ENCODE measurements at regions not wholly inside any gene's neighbourhood (a gene's known extent, or its start where the extent isn't known, plus 50 kb on each side); places are given as distances from the start of the nearest gene placed in this dataset.

DNA sequence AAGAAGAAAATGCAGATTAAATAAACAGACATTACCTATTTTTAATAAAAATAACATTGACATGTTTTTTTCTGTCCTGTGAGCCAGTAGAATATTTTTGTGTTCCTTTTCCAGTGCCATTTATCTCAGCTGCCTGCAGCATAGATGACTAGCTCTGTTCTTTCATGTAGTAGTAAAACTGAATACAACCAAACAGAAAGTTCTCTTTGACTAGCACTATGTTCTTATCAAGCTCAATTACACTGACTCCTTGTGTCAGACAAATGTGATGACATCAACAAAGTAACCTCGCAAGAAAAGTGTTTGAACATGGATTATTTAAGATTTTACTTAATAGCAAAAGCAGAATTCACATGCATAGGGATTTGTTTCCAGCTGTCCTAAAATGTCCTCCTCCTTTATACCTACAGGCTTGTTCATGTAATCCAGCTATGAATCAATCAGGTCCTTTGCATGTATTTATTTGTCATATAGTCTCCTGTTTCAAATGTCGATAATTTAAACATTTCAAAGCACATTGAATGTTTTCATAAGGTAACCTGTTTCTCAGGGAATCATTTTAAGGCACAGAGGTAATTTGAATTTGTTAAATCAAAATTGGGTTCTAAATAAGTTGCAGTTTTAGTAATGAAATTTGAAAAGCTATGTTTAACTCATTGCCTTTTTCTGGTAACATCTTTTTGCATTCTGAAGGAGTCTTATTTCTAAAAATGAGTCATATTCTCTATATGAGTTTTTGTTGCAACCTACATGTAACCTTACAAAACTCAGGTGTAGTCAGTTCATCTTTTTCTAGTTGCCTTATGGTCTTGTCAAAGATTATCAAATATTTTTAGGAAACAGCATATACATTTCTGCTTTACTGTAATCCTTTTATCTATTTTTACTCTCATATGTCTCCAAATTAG is 215.3 kb upstream of the GULP1 start:
- no peak for DNase-seq

DNA sequence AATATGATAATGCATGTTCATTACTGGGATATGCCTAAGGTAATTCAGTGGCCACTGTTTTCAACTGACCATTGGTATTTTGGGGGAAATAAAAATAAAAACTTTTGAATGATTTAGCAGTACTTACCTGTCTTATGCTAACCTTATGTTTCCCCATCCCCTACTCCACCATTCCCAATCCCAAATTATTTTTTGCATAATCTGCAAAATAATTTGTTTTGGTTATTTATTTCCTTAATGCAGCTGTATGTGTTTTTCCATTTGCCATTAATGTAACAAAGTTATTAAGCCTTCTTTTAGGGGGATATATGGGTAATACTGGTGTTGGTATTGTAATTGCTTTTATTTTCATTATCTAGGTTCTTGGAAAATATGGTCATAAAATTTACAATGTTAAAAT is 213.9 kb upstream of the GULP1 start:
- no peak for DNase-seq

DNA sequence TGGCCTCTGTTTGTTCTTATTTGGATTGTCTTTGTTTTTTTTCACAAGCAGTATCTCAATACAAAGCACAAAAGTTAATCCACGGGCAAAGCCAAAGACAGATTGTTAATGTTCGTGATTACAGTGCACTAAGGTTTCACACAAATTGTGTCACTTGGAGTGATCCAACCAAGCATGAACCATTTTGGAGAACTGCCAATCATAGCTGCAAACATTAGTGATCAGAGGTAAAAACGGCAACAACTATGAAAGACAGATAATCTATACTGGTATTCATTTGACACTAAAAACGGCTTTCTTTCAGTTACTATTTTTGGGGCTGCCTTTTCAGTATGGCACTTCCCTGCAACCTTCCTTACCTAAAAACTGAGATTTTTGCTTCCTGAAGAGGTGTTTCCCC is 213.1 kb upstream of the GULP1 start:
- peak; percentile 4 for DNase-seq

DNA sequence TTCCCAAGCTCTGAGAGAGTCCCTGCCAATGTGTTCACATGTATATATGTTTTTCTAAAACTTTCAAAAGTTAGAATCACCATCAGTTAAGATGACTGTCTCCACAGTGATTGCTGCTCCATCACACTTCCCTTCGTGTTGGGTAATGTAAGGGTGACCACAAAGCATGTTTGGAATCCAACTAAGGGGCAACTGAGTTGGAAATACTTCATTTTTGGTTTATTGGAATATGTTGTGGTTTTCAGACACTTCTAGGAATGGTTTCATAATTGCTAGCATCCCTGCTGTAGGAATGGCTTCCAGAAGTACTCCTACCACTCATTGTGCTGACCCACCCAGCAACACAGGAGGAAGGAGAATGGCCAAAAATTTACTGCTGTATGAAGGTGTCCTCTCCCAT is 212.5 kb upstream of the GULP1 start:
- peak; percentile 98 for DNase-seq

DNA sequence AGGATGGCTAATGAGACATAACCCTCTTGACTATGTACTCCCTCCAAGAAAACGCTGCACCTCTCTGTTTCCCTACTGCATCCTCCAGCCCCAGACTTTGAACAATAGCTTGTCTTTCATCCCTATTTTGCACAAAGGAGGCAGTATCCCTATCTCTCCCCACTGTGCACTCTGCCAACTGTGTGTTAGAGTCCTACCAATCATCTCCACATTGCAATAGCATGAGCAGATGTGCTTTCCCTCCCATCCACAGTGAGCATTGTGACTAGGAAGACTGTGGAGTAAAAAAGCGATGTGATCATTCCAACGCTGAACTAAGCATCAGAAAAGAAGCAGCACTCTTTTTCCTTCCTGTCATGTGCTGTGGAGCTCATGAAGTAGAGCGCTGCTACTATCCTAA is 206.3 kb upstream of the GULP1 start:
- DNase-seq, result no peak

DNA sequence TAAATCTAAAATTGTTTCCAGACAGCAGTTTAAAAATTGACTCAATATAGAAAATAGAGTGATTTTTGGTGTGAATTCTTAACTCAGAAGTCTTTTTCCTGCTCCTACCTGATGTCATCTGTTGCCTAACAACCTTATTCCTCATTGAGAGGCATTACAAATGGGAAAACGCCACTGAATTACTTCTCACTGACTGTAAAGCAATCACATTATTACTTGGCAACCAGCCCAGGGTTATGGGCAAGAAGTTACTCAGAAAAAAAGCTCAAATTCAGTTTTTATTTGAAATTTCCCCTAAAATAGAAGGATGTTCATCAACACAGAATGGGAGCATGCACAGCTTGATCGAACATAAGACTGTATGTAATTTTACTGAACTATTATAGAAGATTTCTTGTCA is 201.8 kb upstream of the GULP1 start:
- peak; percentile 37 for DNase-seq

DNA sequence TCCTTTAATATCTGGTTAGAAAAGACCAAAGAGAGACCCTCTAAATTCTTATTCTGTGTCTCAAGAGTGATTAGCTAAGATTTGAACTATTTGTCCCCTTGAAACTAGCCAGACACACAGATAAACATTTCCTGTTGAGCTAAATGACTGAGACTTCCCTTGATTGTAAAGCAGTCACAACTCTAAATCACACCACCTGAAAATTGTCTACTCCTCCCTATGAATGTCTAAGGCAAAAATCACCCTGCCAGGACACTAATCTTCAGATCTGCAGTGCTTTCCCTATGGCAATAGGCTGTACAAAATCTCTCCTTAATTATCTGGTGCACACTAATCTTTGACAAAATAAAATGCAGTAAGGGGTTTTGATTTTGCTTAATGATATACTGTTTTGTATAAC is 200.5 kb upstream of the GULP1 start:
- no peak for DNase-seq

DNA sequence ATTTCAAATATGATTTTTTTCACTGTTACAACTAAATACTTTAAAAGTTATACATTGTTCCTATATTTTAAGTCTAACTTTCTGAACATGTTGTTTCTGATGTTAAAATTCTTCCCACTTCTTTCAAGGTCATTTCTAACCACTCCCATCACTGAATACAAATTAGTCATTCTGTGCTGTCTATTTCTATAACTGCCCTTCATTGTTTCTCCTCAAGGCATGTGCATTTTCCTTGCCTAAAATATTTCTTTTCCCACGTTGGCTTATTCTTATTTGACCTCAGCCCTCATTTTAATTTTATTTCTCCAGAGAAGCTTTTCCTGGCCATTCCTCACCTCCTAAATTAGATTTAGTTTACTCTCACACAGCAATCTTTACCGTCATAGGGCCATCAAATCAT is 198.9 kb upstream of the GULP1 start:
- DNase-seq, result no peak

DNA sequence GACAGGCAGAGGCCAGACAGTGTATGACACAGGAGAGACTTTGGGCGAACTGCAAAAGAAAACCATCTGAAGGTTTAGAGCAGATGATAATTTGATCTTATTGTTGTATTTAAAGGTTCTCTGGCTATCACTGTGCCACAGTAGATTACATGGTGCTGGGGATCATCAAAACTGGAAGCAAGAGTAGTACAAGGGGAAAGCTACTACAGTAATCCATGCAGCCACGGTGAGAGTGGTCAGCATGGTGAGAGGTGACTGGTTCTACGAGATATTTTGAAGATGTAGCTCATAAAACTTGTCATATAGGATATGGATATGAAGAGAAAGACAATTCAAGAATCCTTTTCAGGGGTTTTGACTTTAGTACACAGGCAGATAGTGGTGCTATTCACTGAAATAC is 194.8 kb upstream of the GULP1 start:
- no peak for DNase-seq

DNA sequence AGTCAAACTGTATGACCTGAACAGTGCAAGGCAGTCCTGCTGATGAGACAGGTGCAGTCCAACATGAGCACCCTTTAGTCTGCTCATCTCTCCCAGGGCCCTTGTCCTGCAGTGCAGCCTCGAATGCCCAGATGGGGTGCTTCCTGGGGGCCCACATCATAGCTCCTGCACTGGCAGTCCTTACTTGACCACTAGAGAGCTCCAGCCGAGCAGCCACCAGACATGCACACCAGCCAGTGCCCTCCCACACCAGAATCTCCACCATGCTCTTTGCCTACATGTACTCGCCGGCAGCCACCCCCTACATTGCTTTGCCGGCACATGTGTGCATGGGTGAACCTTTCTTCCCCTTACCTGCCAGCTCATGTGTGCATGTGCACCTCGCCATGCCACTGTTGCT is 188.8 kb upstream of the GULP1 start:
- no peak for DNase-seq

DNA sequence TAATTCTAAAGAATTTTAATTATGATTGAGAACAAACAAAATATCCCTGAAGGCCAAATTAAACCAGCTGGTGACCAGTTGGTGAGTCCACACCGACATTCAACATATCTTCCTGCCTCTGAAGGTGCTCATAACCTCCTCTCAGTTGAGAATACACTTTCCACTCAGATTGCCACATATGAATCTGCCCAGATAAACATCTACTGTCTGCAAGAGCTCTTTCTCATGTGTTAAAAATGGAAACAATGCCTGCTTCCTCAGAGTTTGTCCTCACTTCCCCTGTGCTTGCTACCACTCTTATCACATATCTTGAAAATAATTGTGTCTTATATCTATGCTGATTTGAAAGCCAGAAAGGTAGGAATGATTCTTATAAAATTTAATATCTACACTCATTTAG is 177.7 kb upstream of the GULP1 start:
- DNase-seq, result peak; percentile 49

DNA sequence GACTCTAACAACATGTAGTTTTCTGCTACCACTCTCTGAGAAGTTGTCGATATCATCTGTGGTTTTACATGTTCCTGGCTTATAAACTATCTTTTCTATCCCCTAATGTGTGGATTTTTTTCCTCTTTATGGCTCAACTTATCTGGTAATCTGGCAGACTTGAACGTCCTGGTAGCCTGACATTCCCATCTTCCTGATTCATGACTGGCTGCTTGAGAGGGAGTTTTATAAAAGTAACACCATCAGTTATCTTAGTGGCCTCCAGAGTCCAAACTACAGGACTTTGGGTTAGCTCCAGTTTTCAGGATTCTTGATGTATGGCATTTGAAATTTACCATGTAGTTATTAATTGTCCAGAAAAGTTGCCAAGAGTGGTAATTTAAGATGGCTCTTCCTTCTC is 174.0 kb upstream of the GULP1 start:
- DNase-seq, result no peak

DNA sequence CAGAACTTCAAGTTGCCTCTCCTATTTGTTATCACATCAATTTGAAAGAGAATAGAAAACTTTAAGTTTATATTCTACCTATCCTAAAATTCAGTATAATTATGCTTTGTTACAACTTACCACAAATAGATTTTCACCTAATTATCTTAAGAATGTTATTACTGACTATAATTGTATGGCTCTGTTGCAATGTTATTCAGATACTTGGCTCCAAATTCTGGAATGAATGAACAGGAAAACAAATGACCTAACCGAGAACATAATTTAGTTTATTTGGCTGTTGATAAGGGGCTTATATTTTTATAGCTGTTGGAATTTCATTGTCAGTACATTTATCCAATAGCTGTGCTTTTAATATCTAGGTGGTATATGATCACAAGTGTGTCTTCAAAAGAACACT is 173.2 kb upstream of the GULP1 start:
- no peak for DNase-seq

DNA sequence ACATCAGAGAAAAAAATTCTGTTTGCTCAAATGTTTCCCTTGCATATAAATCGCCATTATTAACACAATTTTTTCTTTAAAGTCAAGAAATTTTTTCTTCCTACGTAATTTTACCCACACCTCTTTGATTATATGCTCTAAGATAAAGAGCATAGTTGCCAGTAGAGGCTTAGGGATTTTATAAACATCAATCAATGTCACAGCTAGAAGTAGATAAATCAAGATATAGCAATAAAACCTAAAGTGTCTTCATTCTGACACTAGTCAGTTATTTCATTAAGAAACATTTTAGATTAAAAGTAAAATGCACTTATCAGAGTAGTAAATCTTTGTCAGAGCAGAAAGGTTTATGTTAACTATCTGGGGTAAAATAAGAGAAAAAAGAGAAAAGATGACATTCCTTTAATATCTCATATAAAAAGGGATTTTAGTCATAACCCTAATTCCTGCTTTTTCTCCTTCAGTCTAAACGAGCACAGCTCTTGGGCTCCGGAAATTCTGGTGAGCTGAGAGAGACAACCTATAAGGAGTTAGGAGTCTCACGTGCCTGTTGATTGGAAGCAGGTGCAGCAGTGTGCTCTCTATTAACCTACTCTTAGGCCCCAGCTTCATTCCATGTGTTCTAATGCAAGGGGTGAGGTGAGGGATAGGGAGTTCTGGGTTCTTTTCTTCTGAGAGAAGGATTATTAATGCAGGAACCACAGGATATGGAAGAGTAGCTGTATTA is 172.4 kb upstream of the GULP1 start:
- DNase-seq, result no peak

DNA sequence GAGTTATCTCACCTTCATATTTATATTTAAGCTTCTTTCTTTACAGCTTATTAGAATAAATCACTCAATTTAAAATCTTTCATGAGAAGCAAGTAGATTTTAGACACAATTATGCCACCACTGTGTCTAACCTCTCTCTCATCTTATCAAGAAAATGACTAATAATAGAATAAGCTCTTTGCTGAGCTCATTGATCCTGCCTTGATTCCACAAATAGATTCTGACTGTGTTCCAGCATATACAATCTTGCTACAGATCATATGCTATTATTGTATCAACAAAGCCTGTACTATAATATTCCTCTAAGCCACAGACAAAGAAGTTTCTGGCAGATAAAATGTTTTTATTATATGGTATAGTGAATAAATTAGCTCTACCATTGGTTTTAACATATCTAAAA is 168.7 kb upstream of the GULP1 start:
- DNase-seq, result peak; percentile 19

DNA sequence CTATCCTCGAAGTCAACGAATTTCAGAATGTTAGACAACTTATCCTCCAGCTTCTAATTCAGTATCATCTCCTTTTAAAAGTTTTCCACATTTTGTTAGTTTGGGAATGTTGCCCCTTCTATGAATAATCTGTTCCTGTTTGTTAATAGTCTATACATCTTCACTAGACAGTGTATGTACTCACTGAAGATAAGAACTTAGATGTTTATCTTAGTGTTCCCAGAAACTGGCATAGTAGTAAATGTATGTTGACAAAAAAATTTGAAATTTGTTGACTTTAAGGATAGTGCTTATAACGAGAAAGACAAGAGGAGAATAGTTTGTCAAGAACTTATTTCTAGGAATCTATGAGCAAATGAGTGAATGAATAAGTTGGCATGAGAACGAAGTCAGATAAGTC is 162.0 kb upstream of the GULP1 start:
- DNase-seq, result no peak

DNA sequence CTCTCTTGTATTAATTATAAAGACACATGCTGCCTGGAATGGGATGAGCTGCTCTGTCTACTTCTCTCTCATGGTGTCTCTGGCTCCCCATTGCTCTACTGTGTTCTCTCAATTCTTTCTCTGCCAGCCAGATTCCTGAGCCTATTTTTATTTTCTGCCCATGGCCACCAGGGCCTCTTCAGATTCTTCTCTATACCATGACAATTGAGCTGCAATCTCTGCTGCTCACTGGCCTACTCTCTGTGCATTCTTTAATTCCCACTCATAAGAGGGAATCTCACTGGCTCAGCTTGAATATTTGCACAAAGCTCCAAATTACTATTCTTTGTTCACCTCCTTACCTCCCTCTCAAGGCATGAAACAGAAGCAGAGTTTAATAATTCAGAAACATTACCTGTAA is 161.4 kb upstream of the GULP1 start:
- peak; percentile 20 for DNase-seq

DNA sequence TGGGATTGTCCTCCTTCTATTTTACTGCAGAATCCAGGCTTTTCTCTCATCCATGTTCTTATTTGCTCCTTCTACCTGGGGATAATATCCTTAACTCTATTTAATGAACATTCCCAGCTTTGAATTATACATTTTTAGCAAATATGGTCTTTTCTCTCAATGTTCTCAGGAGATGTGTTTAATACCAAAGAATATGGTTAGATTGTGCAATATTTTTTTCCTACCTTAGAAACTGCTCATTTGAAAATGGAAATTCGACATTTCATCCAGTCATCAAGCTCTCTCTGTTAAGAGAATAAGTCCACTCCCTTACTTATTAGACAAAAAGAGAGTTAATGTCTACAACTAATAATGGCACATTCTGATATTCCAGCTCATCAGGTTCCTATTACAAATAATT is 160.4 kb upstream of the GULP1 start:
- DNase-seq, result no peak

DNA sequence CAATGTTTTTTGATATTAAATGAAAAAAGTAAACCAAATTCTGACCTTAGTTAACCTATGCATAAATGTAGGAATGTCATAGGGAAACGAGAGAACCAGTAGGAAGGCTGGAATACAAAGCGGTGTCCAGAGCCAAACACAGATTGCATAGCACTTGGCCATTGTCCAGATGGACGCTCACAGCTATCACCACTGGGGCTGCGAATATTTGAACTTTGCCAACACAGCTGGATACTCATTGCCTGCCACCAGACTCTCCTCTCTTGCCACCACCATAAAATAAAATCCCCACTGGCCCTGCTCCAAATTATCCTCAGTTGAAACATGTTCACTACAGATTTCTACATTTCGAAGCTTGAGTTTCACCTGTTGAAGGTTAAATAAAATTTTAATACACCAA is 159.3 kb upstream of the GULP1 start:
- DNase-seq, result no peak

DNA sequence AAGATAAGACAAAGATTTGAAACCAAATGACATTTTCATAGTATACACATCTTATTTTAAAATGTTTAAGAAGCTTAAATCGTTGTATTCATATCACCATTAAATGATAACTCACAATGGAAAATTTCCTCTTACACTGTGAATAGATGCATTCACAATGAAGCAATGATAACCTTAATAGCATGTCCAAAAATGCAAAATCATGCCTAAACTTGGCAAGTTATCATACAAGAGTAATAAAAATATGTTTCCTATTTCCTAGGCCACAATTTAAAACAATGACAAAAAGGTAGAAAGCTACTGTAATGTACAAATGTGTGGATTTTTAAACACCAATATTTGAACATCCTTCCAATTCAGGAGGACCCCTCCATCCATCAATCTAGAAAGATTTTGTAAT is 157.4 kb upstream of the GULP1 start:
- DNase-seq, result no peak

DNA sequence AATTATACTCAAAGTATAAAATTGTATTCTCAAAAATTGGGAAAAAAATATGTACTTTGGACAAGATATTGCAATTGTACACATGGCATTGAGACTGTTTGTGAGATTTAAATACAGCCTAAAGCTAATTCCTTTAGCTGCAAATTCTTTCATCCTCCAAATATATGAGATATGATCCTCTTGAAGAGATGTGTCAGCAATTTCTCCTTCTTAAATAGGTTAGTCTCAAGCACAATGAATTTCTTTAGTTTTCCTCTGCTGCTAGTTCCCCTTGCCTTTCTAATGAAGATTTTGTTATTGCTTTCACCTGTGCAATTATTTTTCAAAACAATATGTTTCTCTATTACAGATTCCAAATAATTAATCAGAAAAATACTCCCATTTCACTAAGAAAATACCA is 153.4 kb upstream of the GULP1 start:
- no peak for DNase-seq

DNA sequence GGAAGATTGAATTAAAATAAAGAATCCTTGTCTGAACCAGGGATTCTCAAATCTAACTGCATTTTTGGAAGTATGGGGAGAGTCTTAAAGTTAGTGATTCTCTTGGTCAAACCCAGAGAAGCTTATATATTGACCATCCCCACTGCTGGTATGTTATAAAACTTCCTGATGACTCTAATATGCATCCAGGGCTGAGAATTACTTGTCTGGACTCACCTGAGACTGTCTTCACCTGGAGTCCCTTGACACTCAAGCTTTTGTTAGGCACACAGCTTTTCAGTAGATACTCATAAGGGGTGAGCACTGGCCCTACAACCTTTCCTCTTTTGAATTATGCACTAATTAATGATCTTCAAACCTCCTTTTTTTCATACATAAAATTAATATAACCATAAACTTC is 149.6 kb upstream of the GULP1 start:
- DNase-seq, result no peak

DNA sequence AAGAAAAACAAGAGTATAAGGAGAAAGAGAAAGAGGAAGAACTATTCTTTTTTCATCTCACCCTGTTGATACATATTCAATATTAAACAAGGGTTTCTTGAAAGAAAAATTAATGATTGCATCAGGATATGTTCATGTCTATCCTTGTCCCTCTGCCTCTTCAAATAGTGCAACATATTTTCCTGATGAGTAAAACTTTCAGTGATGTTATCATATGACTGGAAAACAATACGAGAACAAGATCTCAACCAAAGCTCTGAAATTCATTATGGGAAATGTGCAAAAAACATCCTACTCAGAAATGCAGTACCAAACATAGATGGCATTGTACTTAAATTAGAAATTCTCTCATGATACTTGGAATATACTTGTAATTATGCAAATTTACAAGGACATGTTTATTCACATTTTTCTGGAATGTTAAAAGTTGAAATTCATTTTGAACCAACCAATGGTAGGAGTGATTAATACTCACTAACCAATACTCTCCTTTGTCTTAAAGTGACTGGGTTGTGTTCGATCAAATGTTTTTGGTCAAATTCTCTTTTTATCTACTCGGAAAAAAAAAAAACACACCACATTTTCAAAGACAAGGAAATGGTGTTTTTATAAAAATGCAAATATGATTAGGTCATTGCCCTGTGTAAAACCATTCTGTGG is 148.9 kb upstream of the GULP1 start:
- peak; percentile 81 for DNase-seq

DNA sequence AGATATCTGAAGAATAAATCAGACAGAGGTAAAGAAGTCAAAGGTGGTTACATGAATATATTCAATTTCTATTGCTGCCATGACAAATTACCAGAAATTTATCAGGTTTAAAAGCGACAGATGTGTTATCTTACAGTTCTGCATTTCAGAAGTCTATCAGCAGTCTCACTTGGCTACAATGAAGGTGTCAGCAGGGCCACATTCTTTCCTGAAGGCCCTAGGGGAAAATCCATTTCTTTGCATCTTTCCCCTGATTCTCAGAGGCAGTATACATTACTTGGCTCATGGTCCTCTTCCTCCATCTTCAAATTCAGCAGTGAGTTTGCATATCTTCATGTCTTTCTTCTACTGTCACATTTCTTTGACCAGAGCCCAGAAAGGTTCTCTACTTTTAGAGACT is 145.8 kb upstream of the GULP1 start:
- DNase-seq, result no peak

Data from fibroblast of skin of back (primary cell).